ENCODE measurements at regions not wholly inside any gene's neighbourhood (a gene's known extent, or its start where the extent isn't known, plus 50 kb on each side); places are given as distances from the start of the nearest gene placed in this dataset.

- POLR2A ChIA-PET, result no interaction called here
- CTCF ChIA-PET, result no interaction called here
- Histone ChIP-seq H3K79me2 (ENCODE audit: insufficient read depth) (no peaks in the 10 kb centered on the region), H3K36me3 (replicated peaks in 1 of 2; ENCODE audit: control insufficient read depth in 1 of 2, insufficient read depth in 2 of 2, low read length in 1 of 2) (no peaks in the 10 kb centered on the region), H3K4me2 (no peak overlapping the region), H3K9me3 (no peaks in the 10 kb centered on the region), H3K27ac (ENCODE audit: low read depth in 2 of 2, low read length in 1 of 2) (no peak overlapping the region), H3K27me3 (ENCODE audit: insufficient read depth) (no peaks in the 10 kb centered on the region), H3F3A (replicated peaks; ENCODE audit: insufficient read depth) (peaks cover 10% of the 10 kb centered on the region), H3K4me3 (ENCODE audit: low read depth in 2 of 2, low read length in 1 of 2) (no peak overlapping the region), H2AFZ (ENCODE audit: low read depth) (no peak overlapping the region), H4K20me1 (ENCODE audit: insufficient read depth) (no peaks in the 10 kb centered on the region), H3K9ac (no peak overlapping the region), H3K9me2 (no peaks in the 10 kb centered on the region), H3K4me1 (ENCODE audit: control insufficient read depth in 1 of 2, insufficient read depth in 2 of 2, low read depth in 1 of 2, low read length in 1 of 2) (peaks cover 35 to 36% of the 10 kb centered on the region in 2 experiments)
- no peak for DNase-seq
- TF ChIP-seq GATA2 (CRISPR knock-in tag; IDR thresholded peaks at IDR 0.05) (no peak), FOSL2 (IDR thresholded peaks at IDR 0.05; ENCODE audit: borderline replicate concordance, low read depth) (no peak), IRF3 (IDR thresholded peaks at IDR 0.05; ENCODE audit: low read depth, low read length) (no peak), GABPA (IDR thresholded peaks at IDR 0.05; ENCODE audit: low read depth) (no peak), RAD21 (IDR thresholded peaks at IDR 0.05; ENCODE audit: low read length) (no peak), SMC3 (IDR thresholded peaks at IDR 0.05; ENCODE audit: low read depth, low read length) (no peak), POLR2AphosphoS5 (IDR thresholded peaks at IDR 0.05; ENCODE audit: low read depth, low read length) (no peak), MAX (IDR thresholded peaks at IDR 0.05; ENCODE audit: low read depth) (no peak), ELF1 (IDR thresholded peaks at IDR 0.05) (no peak), RCOR1 (IDR thresholded peaks at IDR 0.05; ENCODE audit: low read length) (no peak), USF1 (IDR thresholded peaks at IDR 0.05; ENCODE audit: borderline replicate concordance, low read depth) (no peak), USF2 (IDR thresholded peaks at IDR 0.05; ENCODE audit: borderline replicate concordance, low read depth, low read length) (no peak), EZH2phosphoT487 (IDR thresholded peaks at IDR 0.05; ENCODE audit: borderline replicate concordance, low read depth) (no peak), RFX5 (IDR thresholded peaks at IDR 0.05; ENCODE audit: low read length) (no peak), JUND (IDR thresholded peaks at IDR 0.05) (no peak), PBX3 (IDR thresholded peaks at IDR 0.05) (no peak), RXRA (IDR thresholded peaks at IDR 0.05; ENCODE audit: borderline replicate concordance, low read depth) (no peak), FOXJ3 (CRISPR knock-in tag; IDR thresholded peaks at IDR 0.05) (no peak)
- 88% methylated on average over 7 of the region's 7 CpGs for WGBS (ENCODE audit: low lambda C conversion rate)
Observed at GRCh38 chr9:88811511-88811910, 179.8 kb upstream of the S1PR3 start.
